HG02588 (cell line): ENCODE measurements at regions not wholly inside any gene's neighbourhood (a gene's known extent, or its start where the extent isn't known, plus 50 kb on each side); places are given as distances from the start of the nearest gene placed in this dataset.
"Not testable (repeated sequence)": the region's sequence is repeated elsewhere in the genome, so short reads cannot be mapped to it uniquely, and the experiment has no call there.

Experiments
- ATAC-seq: cut with Tn5 transposase; IDR thresholded peaks from one replicate; pipeline ENCODE4 v1.9.1; 2021; ENCODE audit warnings: mild to moderate bottlenecking, moderate library complexity; ENCODE audit not compliant: unreplicated experiment

GRCh38 chr22:48403521-48404403 is 1423.9 kb downstream of the BRD1 start:
- no peak for ATAC-seq

- ATAC-seq = no peak
These were observed 1425.1 kb downstream of the BRD1 start for GRCh38 chr22:48402591-48403031.

GRCh38 chr22:48401523-48401922 is 1426.2 kb downstream of the BRD1 start:
- ATAC-seq = not testable (repeated sequence)

- no peak for ATAC-seq
These were observed 1429.3 kb downstream of the BRD1 start for GRCh38 chr22:48398181-48398905.

- ATAC-seq = no peak
These were observed 1430.0 kb downstream of the BRD1 start for GRCh38 chr22:48397531-48398180.

- no peak for ATAC-seq
These were observed 1430.7 kb downstream of the BRD1 start for GRCh38 chr22:48396785-48397530.

GRCh38 chr22:48396091-48396784 is 1431.4 kb downstream of the BRD1 start:
- ATAC-seq = no peak

GRCh38 chr22:48395201-48395600 is 1432.5 kb downstream of the BRD1 start:
- no peak for ATAC-seq

- no peak for ATAC-seq
These were observed 1432.9 kb downstream of the BRD1 start for GRCh38 chr22:48394787-48395186.

- ATAC-seq = no peak
These were observed 1433.8 kb downstream of the BRD1 start for GRCh38 chr22:48393885-48394284.

GRCh38 chr22:48393041-48393370 is 1434.7 kb downstream of the BRD1 start:
- no peak for ATAC-seq

- no peak for ATAC-seq
These were observed 1435.9 kb downstream of the BRD1 start for GRCh38 chr22:48391820-48392219.

GRCh38 chr22:48391171-48391711 is 1436.4 kb downstream of the BRD1 start:
- ATAC-seq = no peak

GRCh38 chr22:48389916-48390315 is 1437.8 kb downstream of the BRD1 start:
- no peak for ATAC-seq

- ATAC-seq = no peak
These were observed 1445.5 kb downstream of the BRD1 start for GRCh38 chr22:48382197-48382596.

GRCh38 chr22:48380016-48380665 is 1447.5 kb downstream of the BRD1 start:
- no peak for ATAC-seq

GRCh38 chr22:48379371-48379770 is 1448.3 kb downstream of the BRD1 start:
- no peak for ATAC-seq

- no peak for ATAC-seq
These were observed 1449.0 kb downstream of the BRD1 start for GRCh38 chr22:48378673-48379072.

- no peak for ATAC-seq
These were observed 1450.5 kb downstream of the BRD1 start for GRCh38 chr22:48376936-48377712.
